MM.1S (cell line): ENCODE measurements at regions not wholly inside any gene's neighbourhood (a gene's known extent, or its start where the extent isn't known, plus 50 kb on each side); places are given as distances from the start of the nearest gene placed in this dataset.

Experiments
- DNase-seq: peaks from one replicate; pipeline ENCODE4 v3.0.0-alpha.2; 2015
- H2AFZ ChIP-seq: fragments of 300-600 bp; sonication (generic); 2 replicates; pipeline ENCODE4 v1.6.0; 2016; ENCODE audit warnings: antibody characterized with exemption, low read length
- H3F3A ChIP-seq: fragments of 300-600 bp; sonication (generic); 2 replicates; pipeline ENCODE4 v1.6.1; 2016; ENCODE audit warnings: mild to moderate bottlenecking, antibody characterized with exemption, low read length, moderate library complexity, mixed read lengths; ENCODE audit not compliant: insufficient read depth
- H3K27ac ChIP-seq: fragments of 300-600 bp; sonication (generic); 2 replicates; pipeline ENCODE4 v1.5.1; 2016; ENCODE audit warnings: mild to moderate bottlenecking, low read length
- H3K27me3 ChIP-seq: fragments of 300-600 bp; sonication (generic); replicated peaks from 2 replicates; pipeline ENCODE4 v1.6.0; 2016; ENCODE audit warnings: low read length; ENCODE audit not compliant: insufficient read depth
- H3K36me3 ChIP-seq: fragments of 300-600 bp; sonication (generic); replicated peaks from 2 replicates; pipeline ENCODE4 v1.6.1; 2016; ENCODE audit warnings: mild to moderate bottlenecking, low read length, mixed read lengths; ENCODE audit not compliant: insufficient read depth
- H3K4me1 ChIP-seq: fragments of 300-600 bp; sonication (generic); 2 replicates; pipeline ENCODE4 v1.6.1; 2016; ENCODE audit warnings: low read length, mixed read lengths
- H3K4me2 ChIP-seq: fragments of 300-600 bp; sonication (generic); 2 replicates; pipeline ENCODE4 v1.6.0; 2016; ENCODE audit warnings: low read depth, low read length
- H3K4me3 ChIP-seq: fragments of 300-600 bp; sonication (generic); 2 replicates; pipeline ENCODE4 v1.5.1; 2016; ENCODE audit warnings: low read length, mixed read lengths
- H3K79me2 ChIP-seq: fragments of 300-600 bp; sonication (generic); 2 replicates; pipeline ENCODE4 v1.6.1; 2016; ENCODE audit warnings: mixed run types, low read length, mixed read lengths
- H3K9ac ChIP-seq: fragments of 300-600 bp; sonication (generic); 2 replicates; pipeline ENCODE4 v1.6.1; 2016; ENCODE audit warnings: low read length, mixed read lengths
- H3K9me2 ChIP-seq: fragments of 300-600 bp; sonication (generic); replicated peaks from 2 replicates; pipeline ENCODE4 v1.6.1; 2016; ENCODE audit warnings: mild to moderate bottlenecking, low read length, mixed read lengths; ENCODE audit not compliant: insufficient read depth
- H3K9me3 ChIP-seq: fragments of 300-600 bp; sonication (generic); replicated peaks from 2 replicates; pipeline ENCODE4 v1.6.1; 2016; ENCODE audit warnings: mild to moderate bottlenecking, low read length, mixed read lengths; ENCODE audit not compliant: insufficient read depth
- H4K20me1 ChIP-seq: fragments of 300-600 bp; sonication (generic); 2 replicates; pipeline ENCODE4 v1.6.1; 2016; ENCODE audit warnings: mild to moderate bottlenecking, low read length, moderate library complexity, mixed read lengths; ENCODE audit not compliant: insufficient read depth
- EZH2 ChIP-seq: fragments of 300-600 bp; sonication (generic); optimal IDR thresholded peaks from 2 replicates; pipeline ENCODE3; 2017; ENCODE audit warnings: low read depth, mild to moderate bottlenecking, antibody characterized with exemption, low read length, mixed read lengths
- EZH2phosphoT487 ChIP-seq: fragments of 300-600 bp; sonication (generic); IDR thresholded peaks from 2 replicates; pipeline ENCODE4 v1.6.1; 2018; ENCODE audit warnings: antibody characterized with exemption, low read length
- TF ChIP-seq, protein P1 (sequence below): fragments of 300-600 bp; sonication (generic); IDR thresholded peaks from 2 replicates; pipeline ENCODE4 v1.5.1; 2016; ENCODE audit warnings: antibody characterized with exemption, low read length, mixed read lengths

DNA sequence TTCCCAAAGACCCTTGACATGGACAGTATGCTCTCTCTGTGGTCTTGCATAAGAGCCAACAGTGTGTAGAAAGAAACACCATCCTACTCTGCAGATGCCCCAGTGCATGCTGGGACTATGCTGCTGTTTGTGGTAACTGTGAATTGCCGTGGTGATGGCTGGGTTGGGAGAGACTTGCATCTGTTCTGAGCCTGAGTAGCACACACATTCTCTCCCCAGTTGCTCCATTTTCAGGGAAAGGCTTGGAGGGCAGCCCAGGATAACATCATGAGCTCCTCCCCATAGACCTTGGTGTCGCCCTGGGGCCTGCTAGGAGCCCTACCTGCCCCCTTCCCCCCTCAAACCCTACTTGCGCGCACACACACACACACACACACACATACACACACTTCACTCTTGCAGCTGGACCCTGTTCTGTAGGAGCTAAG is 120.9 kb upstream of the IPO9 start:
- no peaks in the 10 kb centered on the region for H3K79me2 ChIP-seq
- H3K4me3 ChIP-seq = no peak overlapping the region
- H3F3A ChIP-seq = no peaks in the 10 kb centered on the region
- H3K9me2 ChIP-seq = no peaks in the 10 kb centered on the region
- H3K27me3 ChIP-seq = no peaks in the 10 kb centered on the region
- H2AFZ ChIP-seq = no peak overlapping the region
- no peaks in the 10 kb centered on the region for H3K4me1 ChIP-seq
- peak; percentile 33 for DNase-seq
- no peak overlapping the region for H3K9ac ChIP-seq
- no peak overlapping the region for H3K27ac ChIP-seq
- H3K9me3 ChIP-seq = no peaks in the 10 kb centered on the region
- H3K4me2 ChIP-seq = no peak overlapping the region
- no peaks in the 10 kb centered on the region for H4K20me1 ChIP-seq
- no peaks in the 10 kb centered on the region for H3K36me3 ChIP-seq
- TF ChIP-seq EZH2phosphoT487 = no peak
- no peak for TF ChIP-seq EZH2

DNA sequence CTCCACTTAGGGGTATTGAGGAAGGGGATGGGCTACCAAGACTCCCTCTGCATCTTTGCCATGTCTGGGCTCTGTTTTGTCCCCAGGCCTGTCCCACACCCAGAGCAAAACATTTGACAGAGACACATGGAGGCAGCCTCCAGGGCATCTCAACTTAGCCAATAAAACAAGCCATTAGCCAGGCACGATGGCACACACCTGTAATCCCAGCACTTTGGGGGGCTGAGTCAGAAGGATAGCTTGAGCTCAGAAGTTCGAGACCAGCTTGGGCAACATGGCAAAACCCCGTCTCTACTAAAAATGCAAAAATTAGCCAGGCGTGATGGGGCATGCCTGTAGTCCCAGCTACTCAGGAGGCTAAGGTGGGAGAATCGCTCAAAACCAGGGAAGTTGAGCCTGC is 120.3 kb upstream of the IPO9 start:
- Histone ChIP-seq H3K36me3 (no peaks in the 10 kb centered on the region), H2AFZ (no peak overlapping the region), H3K9me2 (no peaks in the 10 kb centered on the region), H3K27me3 (no peaks in the 10 kb centered on the region), H3K4me3 (no peak overlapping the region), H3K27ac (no peak overlapping the region), H3K9me3 (no peaks in the 10 kb centered on the region), H3K9ac (no peak overlapping the region), H3K4me1 (no peaks in the 10 kb centered on the region), H3K79me2 (no peaks in the 10 kb centered on the region), H4K20me1 (no peaks in the 10 kb centered on the region), H3F3A (no peaks in the 10 kb centered on the region), H3K4me2 (no peak overlapping the region)
- no peak for TF ChIP-seq EZH2
- TF ChIP-seq EZH2phosphoT487 = no peak
- TF ChIP-seq, protein P1, sequence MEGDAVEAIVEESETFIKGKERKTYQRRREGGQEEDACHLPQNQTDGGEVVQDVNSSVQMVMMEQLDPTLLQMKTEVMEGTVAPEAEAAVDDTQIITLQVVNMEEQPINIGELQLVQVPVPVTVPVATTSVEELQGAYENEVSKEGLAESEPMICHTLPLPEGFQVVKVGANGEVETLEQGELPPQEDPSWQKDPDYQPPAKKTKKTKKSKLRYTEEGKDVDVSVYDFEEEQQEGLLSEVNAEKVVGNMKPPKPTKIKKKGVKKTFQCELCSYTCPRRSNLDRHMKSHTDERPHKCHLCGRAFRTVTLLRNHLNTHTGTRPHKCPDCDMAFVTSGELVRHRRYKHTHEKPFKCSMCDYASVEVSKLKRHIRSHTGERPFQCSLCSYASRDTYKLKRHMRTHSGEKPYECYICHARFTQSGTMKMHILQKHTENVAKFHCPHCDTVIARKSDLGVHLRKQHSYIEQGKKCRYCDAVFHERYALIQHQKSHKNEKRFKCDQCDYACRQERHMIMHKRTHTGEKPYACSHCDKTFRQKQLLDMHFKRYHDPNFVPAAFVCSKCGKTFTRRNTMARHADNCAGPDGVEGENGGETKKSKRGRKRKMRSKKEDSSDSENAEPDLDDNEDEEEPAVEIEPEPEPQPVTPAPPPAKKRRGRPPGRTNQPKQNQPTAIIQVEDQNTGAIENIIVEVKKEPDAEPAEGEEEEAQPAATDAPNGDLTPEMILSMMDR = no peak
- no peak for DNase-seq

DNA sequence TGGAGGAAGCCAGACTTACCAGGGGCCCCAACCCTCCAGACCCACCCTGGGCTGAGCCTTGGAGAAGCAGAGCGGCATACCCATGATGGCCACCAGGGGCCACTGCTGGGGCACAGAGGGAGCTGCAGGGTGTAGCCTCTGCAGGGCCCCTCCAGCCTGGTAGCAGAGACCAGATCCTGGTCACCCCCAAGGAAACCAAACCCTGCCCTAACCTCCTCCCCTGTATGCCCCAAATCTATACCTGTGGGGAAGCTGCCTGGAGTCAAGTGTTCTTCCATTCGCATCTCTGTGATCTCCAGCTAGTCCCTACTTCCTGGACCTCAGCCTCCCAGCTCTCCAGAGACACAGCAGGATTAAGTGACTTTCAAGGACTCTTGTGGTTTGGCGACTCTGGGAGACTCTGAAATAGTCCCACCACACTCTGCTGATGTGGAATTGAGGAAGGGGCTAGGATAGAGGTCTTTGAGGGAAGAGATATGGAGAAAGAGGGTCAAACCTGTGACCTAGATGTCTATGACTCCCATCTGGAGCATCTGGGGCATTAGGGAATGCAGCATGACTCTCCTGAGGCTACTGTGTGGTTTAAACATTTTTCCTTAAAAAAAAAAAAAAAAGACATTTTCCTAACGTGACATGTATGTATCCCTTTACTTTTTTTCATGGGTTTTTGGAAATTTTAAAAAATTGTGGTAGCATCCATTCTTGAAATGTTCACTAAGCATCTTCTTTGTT is 119.2 kb upstream of the IPO9 start:
- Histone ChIP-seq H3K27me3 (no peaks in the 10 kb centered on the region), H3K9ac (no peak overlapping the region), H3K79me2 (no peaks in the 10 kb centered on the region), H3K4me3 (no peak overlapping the region), H3K4me2 (no peak overlapping the region), H3K27ac (no peak overlapping the region), H2AFZ (no peak overlapping the region), H3K36me3 (no peaks in the 10 kb centered on the region), H3K9me2 (no peaks in the 10 kb centered on the region), H3K4me1 (no peaks in the 10 kb centered on the region), H3F3A (no peaks in the 10 kb centered on the region), H3K9me3 (no peaks in the 10 kb centered on the region), H4K20me1 (no peaks in the 10 kb centered on the region)
- peak; percentile 71 for DNase-seq
- TF ChIP-seq EZH2 (no peak), EZH2phosphoT487 (no peak)
- TF ChIP-seq, protein P1 = peak; percentile 95
